SK-N-SH (cell line): ENCODE measurements at regions not wholly inside any gene's neighbourhood (a gene's known extent, or its start where the extent isn't known, plus 50 kb on each side); places are given as distances from the start of the nearest gene placed in this dataset.

ENCODE experiments used
- CTCF ChIA-PET: fragments of 300-600, 350-600 bp; formaldehyde crosslinking; extraction: SDS; loops from one replicate; lab custom pipeline; 2021; lab: Yijun Ruan, JAX
- POLR2A ChIA-PET: fragments of 350-600 bp; sonication (Branson Sonifier 250); formaldehyde crosslinking; extraction: SDS; loops from one replicate; lab custom pipeline; 2020; ENCODE audit warnings: antibody characterized with exemption, inconsistent platforms; lab: Yijun Ruan, JAX
- DNase-seq: peaks from one replicate; pipeline ENCODE4 v3.0.0; 2012
- H2AFZ ChIP-seq: fragments of 200-600 bp; sonication (generic); 2 replicates; pipeline ENCODE4 v1.8.1; 2016; ENCODE audit warnings: antibody characterized with exemption, mild to moderate bottlenecking, low read depth
- H3F3A ChIP-seq: fragments of 200-600 bp; sonication (generic); replicated peaks from 2 replicates; pipeline ENCODE3; 2016; ENCODE audit warnings: antibody characterized with exemption, mild to moderate bottlenecking; ENCODE audit not compliant: insufficient read depth
- H3K27ac ChIP-seq, 2 experiments: fragments of 200-500 bp in 1 of 2; fragments of 200-600 bp in 1 of 2; sonication (Bioruptor generic) in 1 of 2; sonication (generic), shearing (Covaris generic) in 1 of 2; 2 replicates each; pipeline versions ENCODE4 v1.5.1 to v1.6.1; 2014 to 2016; ENCODE audit warnings: low read depth in 2 of 2, inconsistent platforms in 1 of 2, low read length in 1 of 2, mild to moderate bottlenecking in 1 of 2, mixed read lengths in 1 of 2
- H3K27me3 ChIP-seq: fragments of 200-600 bp; sonication (generic), shearing (Covaris generic); 2 replicates; pipeline ENCODE4 v1.6.1; 2016; ENCODE audit warnings: mixed run types; ENCODE audit not compliant: insufficient read depth
- H3K36me3 ChIP-seq, 2 experiments: fragments of 200-500 bp in 1 of 2; fragments of 200-600 bp in 1 of 2; sonication (Bioruptor generic) in 1 of 2; sonication (generic) in 1 of 2; replicated peaks in 1 of 2; 2 replicates each; pipeline versions ENCODE3 to v1.5.1; 2014 to 2016; ENCODE audit warnings: low read length in 1 of 2, mild to moderate bottlenecking in 1 of 2; ENCODE audit not compliant: insufficient read depth in 2 of 2, control insufficient read depth in 1 of 2
- H3K4me1 ChIP-seq, 2 experiments: fragments of 200-500 bp in 1 of 2; fragments of 200-600 bp in 1 of 2; sonication (Bioruptor generic) in 1 of 2; sonication (generic), shearing (Covaris generic) in 1 of 2; 2 replicates each; pipeline versions ENCODE4 v1.5.1 to v1.6.1; 2014 to 2016; ENCODE audit warnings: low read depth in 1 of 2, low read length in 1 of 2, mixed run types in 1 of 2; ENCODE audit not compliant: insufficient read depth in 2 of 2, control insufficient read depth in 1 of 2
- H3K4me2 ChIP-seq: fragments of 200-600 bp; sonication (generic), shearing (Covaris generic); 2 replicates; pipeline ENCODE4 v1.6.1; 2017; ENCODE audit warnings: mixed run types
- H3K4me3 ChIP-seq, 2 experiments: fragments of 200-500 bp in 1 of 2; fragments of 200-600 bp in 1 of 2; sonication (Bioruptor generic) in 1 of 2; sonication (generic), shearing (Covaris generic) in 1 of 2; 2 replicates each; pipeline versions ENCODE4 v1.5.1 to v1.8.1; 2014 to 2016; ENCODE audit warnings: low read depth in 2 of 2, inconsistent platforms in 1 of 2, low read length in 1 of 2, mild to moderate bottlenecking in 1 of 2, mixed read lengths in 1 of 2, moderate library complexity in 1 of 2
- H3K79me2 ChIP-seq: fragments of 200-600 bp; sonication (generic); 2 replicates; pipeline ENCODE4 v1.8.1; 2017; ENCODE audit warnings: mild to moderate bottlenecking; ENCODE audit not compliant: insufficient read depth
- H3K9ac ChIP-seq: fragments of 200-600 bp; sonication (generic); 2 replicates; pipeline ENCODE4 v1.6.1; 2017; ENCODE audit warnings: mixed run types
- H3K9me2 ChIP-seq: fragments of 200-600 bp; sonication (generic); 2 replicates; pipeline ENCODE4 v1.6.1; 2017; ENCODE audit warnings: mixed run types
- H3K9me3 ChIP-seq: fragments of 200-600 bp; sonication (generic); 2 replicates; pipeline ENCODE4 v1.6.1; 2017; ENCODE audit warnings: mixed run types, mild to moderate bottlenecking, moderate library complexity
- H4K20me1 ChIP-seq: fragments of 200-600 bp; sonication (generic); 2 replicates; pipeline ENCODE4 v1.6.1; 2017; ENCODE audit warnings: mild to moderate bottlenecking, mixed run types; ENCODE audit not compliant: insufficient read depth
- CTCF ChIP-seq: fragments of 200-600 bp; sonication (generic); IDR thresholded peaks from 2 replicates; pipeline ENCODE4 v1.6.1; 2017; ENCODE audit warnings: antibody characterized with exemption, mild to moderate bottlenecking, moderate library complexity
- EZH2phosphoT487 ChIP-seq: fragments of 200-600 bp; sonication (generic); IDR thresholded peaks from 2 replicates; pipeline ENCODE4 v1.6.1; 2017; ENCODE audit warnings: low read depth, mixed run types, mild to moderate bottlenecking, antibody characterized with exemption, moderate library complexity, borderline replicate concordance
- FOSL2 ChIP-seq: IDR thresholded peaks from 2 replicates; pipeline ENCODE4 v1.4.0; 2012; ENCODE audit warnings: low read depth, mild to moderate bottlenecking, moderate library complexity, borderline replicate concordance
- FOXM1 ChIP-seq: IDR thresholded peaks from 2 replicates; pipeline ENCODE4 v1.4.0; 2012; ENCODE audit warnings: low read depth, mild to moderate bottlenecking
- GABPA ChIP-seq: IDR thresholded peaks from 2 replicates; pipeline ENCODE4 v1.4.0; 2012; ENCODE audit warnings: low read depth, mild to moderate bottlenecking
- IRF3 ChIP-seq: fragments of 150-350 bp; IDR thresholded peaks from 2 replicates; pipeline ENCODE4 v1.6.1; 2016; ENCODE audit warnings: mild to moderate bottlenecking, low read depth, low read length
- NFIC ChIP-seq: IDR thresholded peaks from 2 replicates; pipeline ENCODE4 v1.4.0; 2012; ENCODE audit warnings: borderline replicate concordance
- PBX3 ChIP-seq: IDR thresholded peaks from 2 replicates; pipeline ENCODE4; 2012
- RCOR1 ChIP-seq: fragments of 150-350 bp; IDR thresholded peaks from 2 replicates; pipeline ENCODE4 v1.6.1; 2017; ENCODE audit warnings: antibody characterized with exemption, low read length
- RFX5 ChIP-seq: IDR thresholded peaks from 2 replicates; pipeline ENCODE4 v1.6.1; 2012; ENCODE audit warnings: mild to moderate bottlenecking, improper control_type of control experiment, low read length
- TAF1 ChIP-seq: IDR thresholded peaks from 2 replicates; pipeline ENCODE4 v1.6.1; 2012; ENCODE audit warnings: low read depth, mild to moderate bottlenecking, low read length, moderate library complexity, borderline replicate concordance
- TEAD4 ChIP-seq: IDR thresholded peaks from 2 replicates; pipeline ENCODE4 v1.4.0; 2012; ENCODE audit warnings: mild to moderate bottlenecking, borderline replicate concordance; ENCODE audit not compliant: insufficient read depth
- USF1 ChIP-seq: IDR thresholded peaks from 2 replicates; pipeline ENCODE4 v1.4.0; 2012; ENCODE audit warnings: low read depth, borderline replicate concordance
- WGBS: methylation state at CpG from one replicate; pipeline ENCODE4 v1.1.6; 2017; ENCODE audit warnings: low lambda C conversion rate; 5-methylcytosine and 5-hydroxymethylcytosine counted together

GRCh38 chr1:189654906-189655305, 822.8 kb downstream of the BRINP3 start:
- no peak for DNase-seq
- Histone ChIP-seq H3K9me3 (no peaks in the 10 kb centered on the region), H3F3A (peaks cover 18% of the 10 kb centered on the region), H2AFZ (no peak overlapping the region; the same call in 1 of the 2 replicates), H3K36me3 (no peaks in the 10 kb centered on the region), H3K4me3 (no peak overlapping the region), H3K27me3 (no peaks in the 10 kb centered on the region), H3K9ac (no peak overlapping the region), H3K9me2 (no peaks in the 10 kb centered on the region), H3K4me2 (no peak overlapping the region), H4K20me1 (no peaks in the 10 kb centered on the region), H3K27ac (no peak overlapping the region), H3K79me2 (no peaks in the 10 kb centered on the region), H3K4me1 (peaks cover 0 to 7% of the 10 kb centered on the region in 2 experiments; a peak in 1 of 4 replicates)
- ChIA-PET CTCF (no interaction called here), POLR2A (no interaction called here)
- TF ChIP-seq GABPA (no peak), RCOR1 (no peak), IRF3 (no peak), FOSL2 (no peak), RFX5 (no peak), CTCF (no peak), NFIC (no peak), TAF1 (no peak), PBX3 (no peak)
- TF ChIP-seq, all 33 proteins: peak for 0

- Histone ChIP-seq H4K20me1 (no peaks in the 10 kb centered on the region), H3K27ac (peak overlapping the region; percentile 39 to 69; a peak in 3 of 4 replicates), H3K9me2 (no peaks in the 10 kb centered on the region), H3K9ac (no peak overlapping the region), H3K27me3 (no peaks in the 10 kb centered on the region), H3K9me3 (no peaks in the 10 kb centered on the region), H3K36me3 (no peaks in the 10 kb centered on the region), H3K4me1 (peaks cover 0 to 7% of the 10 kb centered on the region in 2 experiments; a peak in 1 of 4 replicates), H2AFZ (peak overlapping the region; percentile 34; the same call in 1 of the 2 replicates), H3K4me3 (peak overlapping the region in 1 of 2 experiments; percentile 17; a peak in 1 of 4 replicates), H3K4me2 (peak overlapping the region; percentile 4; the same call in 1 of the 2 replicates), H3F3A (peaks cover 18% of the 10 kb centered on the region), H3K79me2 (no peaks in the 10 kb centered on the region)
- ChIA-PET POLR2A (no interaction called here), CTCF (interaction anchor here (1.1 kb wide), 1 partner anchor 14 kb away, joined by 3 read pairs; no protein-coding TSS in a partner anchor)
- no peak for DNase-seq
- TF ChIP-seq PBX3 (peak; percentile 21), FOXM1 (no peak), TEAD4 (peak; percentile 24; the same call in 1 of the 2 replicates), USF1 (no peak), EZH2phosphoT487 (no peak)
- WGBS = 32% methylated on average over 5 of the region's 5 CpGs
Measured at GRCh38 chr1:189656628-189657530, 820.8 kb downstream of the BRINP3 start.
